MM.1S (cell line): ENCODE measurements at regions not wholly inside any gene's neighbourhood (a gene's known extent, or its start where the extent isn't known, plus 50 kb on each side); places are given as distances from the start of the nearest gene placed in this dataset.

ENCODE experiments used
- DNase-seq: peaks from one replicate; pipeline ENCODE4 v3.0.0-alpha.2; 2015
- H2AFZ ChIP-seq: fragments of 300-600 bp; sonication (generic); 2 replicates; pipeline ENCODE4 v1.6.0; 2016; ENCODE audit warnings: antibody characterized with exemption, low read length
- H3F3A ChIP-seq: fragments of 300-600 bp; sonication (generic); 2 replicates; pipeline ENCODE4 v1.6.1; 2016; ENCODE audit warnings: mild to moderate bottlenecking, antibody characterized with exemption, low read length, moderate library complexity, mixed read lengths; ENCODE audit not compliant: insufficient read depth
- H3K27ac ChIP-seq: fragments of 300-600 bp; sonication (generic); 2 replicates; pipeline ENCODE4 v1.5.1; 2016; ENCODE audit warnings: mild to moderate bottlenecking, low read length
- H3K27me3 ChIP-seq: fragments of 300-600 bp; sonication (generic); replicated peaks from 2 replicates; pipeline ENCODE4 v1.6.0; 2016; ENCODE audit warnings: low read length; ENCODE audit not compliant: insufficient read depth
- H3K36me3 ChIP-seq: fragments of 300-600 bp; sonication (generic); replicated peaks from 2 replicates; pipeline ENCODE4 v1.6.1; 2016; ENCODE audit warnings: mild to moderate bottlenecking, low read length, mixed read lengths; ENCODE audit not compliant: insufficient read depth
- H3K4me1 ChIP-seq: fragments of 300-600 bp; sonication (generic); 2 replicates; pipeline ENCODE4 v1.6.1; 2016; ENCODE audit warnings: low read length, mixed read lengths
- H3K4me2 ChIP-seq: fragments of 300-600 bp; sonication (generic); 2 replicates; pipeline ENCODE4 v1.6.0; 2016; ENCODE audit warnings: low read depth, low read length
- H3K4me3 ChIP-seq: fragments of 300-600 bp; sonication (generic); 2 replicates; pipeline ENCODE4 v1.5.1; 2016; ENCODE audit warnings: low read length, mixed read lengths
- H3K79me2 ChIP-seq: fragments of 300-600 bp; sonication (generic); 2 replicates; pipeline ENCODE4 v1.6.1; 2016; ENCODE audit warnings: mixed run types, low read length, mixed read lengths
- H3K9ac ChIP-seq: fragments of 300-600 bp; sonication (generic); 2 replicates; pipeline ENCODE4 v1.6.1; 2016; ENCODE audit warnings: low read length, mixed read lengths
- H3K9me2 ChIP-seq: fragments of 300-600 bp; sonication (generic); replicated peaks from 2 replicates; pipeline ENCODE4 v1.6.1; 2016; ENCODE audit warnings: mild to moderate bottlenecking, low read length, mixed read lengths; ENCODE audit not compliant: insufficient read depth
- H3K9me3 ChIP-seq: fragments of 300-600 bp; sonication (generic); replicated peaks from 2 replicates; pipeline ENCODE4 v1.6.1; 2016; ENCODE audit warnings: mild to moderate bottlenecking, low read length, mixed read lengths; ENCODE audit not compliant: insufficient read depth
- H4K20me1 ChIP-seq: fragments of 300-600 bp; sonication (generic); 2 replicates; pipeline ENCODE4 v1.6.1; 2016; ENCODE audit warnings: mild to moderate bottlenecking, low read length, moderate library complexity, mixed read lengths; ENCODE audit not compliant: insufficient read depth
- EZH2 ChIP-seq: fragments of 300-600 bp; sonication (generic); optimal IDR thresholded peaks from 2 replicates; pipeline ENCODE3; 2017; ENCODE audit warnings: low read depth, mild to moderate bottlenecking, antibody characterized with exemption, low read length, mixed read lengths
- EZH2phosphoT487 ChIP-seq: fragments of 300-600 bp; sonication (generic); IDR thresholded peaks from 2 replicates; pipeline ENCODE4 v1.6.1; 2018; ENCODE audit warnings: antibody characterized with exemption, low read length
- TF ChIP-seq, protein P1 (sequence below): fragments of 300-600 bp; sonication (generic); IDR thresholded peaks from 2 replicates; pipeline ENCODE4 v1.5.1; 2016; ENCODE audit warnings: antibody characterized with exemption, low read length, mixed read lengths

DNA sequence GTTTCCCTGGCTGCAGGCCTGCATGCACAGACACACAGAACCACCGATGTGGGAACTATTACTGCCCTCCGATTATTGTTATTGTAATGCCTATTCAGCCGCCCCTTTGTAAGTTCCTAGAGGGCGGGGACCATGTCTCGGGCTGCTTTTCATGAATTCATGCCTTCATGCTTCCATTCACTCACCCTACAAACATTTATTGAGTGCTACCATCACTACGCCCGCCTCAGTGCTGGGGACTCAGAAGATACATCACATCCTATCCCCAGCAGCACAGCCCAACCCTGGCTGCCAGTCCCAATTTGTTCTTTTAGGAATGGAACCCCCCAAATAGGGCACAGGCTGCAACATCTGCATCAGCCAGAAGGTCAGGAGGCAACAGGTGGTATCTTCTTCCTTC, 75.9 kb downstream of the FOXA2 start:
- H3K27me3 ChIP-seq, result no peaks in the 10 kb centered on the region
- no peaks in the 10 kb centered on the region for H3K9me2 ChIP-seq
- H3K79me2 ChIP-seq, result no peaks in the 10 kb centered on the region
- H3F3A ChIP-seq, result peaks cover 11% of the 10 kb centered on the region; the same call in 1 of the 2 replicates
- H3K4me2 ChIP-seq, result peak overlapping the region; percentile 52
- no peak overlapping the region for H3K9ac ChIP-seq
- no peaks in the 10 kb centered on the region for H4K20me1 ChIP-seq
- no peak overlapping the region for H2AFZ ChIP-seq
- peaks cover 12% of the 10 kb centered on the region for H3K4me1 ChIP-seq
- no peaks in the 10 kb centered on the region for H3K36me3 ChIP-seq
- no peak for TF ChIP-seq EZH2
- TF ChIP-seq EZH2phosphoT487, result no peak
- H3K4me3 ChIP-seq, result no peak overlapping the region
- DNase-seq, result no peak
- H3K9me3 ChIP-seq, result no peaks in the 10 kb centered on the region
- H3K27ac ChIP-seq, result peak overlapping the region; percentile 38; the same call in 1 of the 2 replicates

DNA sequence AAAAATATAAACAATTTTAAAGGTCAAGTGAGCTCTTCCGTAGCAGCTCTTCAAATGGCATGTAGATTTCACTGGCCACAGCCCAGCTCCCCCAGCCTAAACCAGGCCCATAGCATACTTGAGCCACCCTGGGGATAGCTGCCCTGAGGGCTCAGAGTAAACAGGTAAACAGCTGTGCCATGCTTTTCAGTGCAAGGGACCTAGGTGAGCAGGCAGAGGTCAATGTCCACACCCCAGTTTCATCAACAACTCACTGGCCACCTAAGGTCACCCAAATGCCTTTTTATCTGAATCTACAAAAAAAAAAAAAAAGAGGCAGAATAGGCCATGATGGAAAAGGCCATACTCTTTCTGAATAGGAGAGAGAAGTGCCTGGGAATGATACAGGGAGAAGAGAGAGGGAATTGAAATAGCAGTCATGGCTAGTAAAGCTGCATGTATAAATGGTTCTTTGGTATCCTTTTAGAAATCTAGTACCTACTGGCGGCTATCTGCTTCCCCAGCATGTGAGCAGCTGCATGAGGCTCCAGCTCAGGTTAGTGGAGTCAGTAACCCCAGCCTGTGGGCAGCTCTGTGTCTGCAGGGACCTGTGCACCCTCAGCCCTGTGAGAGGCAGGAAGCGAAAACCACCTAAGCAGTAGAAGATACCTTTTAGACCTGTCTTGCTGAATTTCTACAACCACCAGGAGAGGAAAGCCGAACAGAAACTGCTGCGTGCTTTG, 77.0 kb downstream of the FOXA2 start:
- peak overlapping the region; percentile 38; the same call in 1 of the 2 replicates for H3K27ac ChIP-seq
- H3F3A ChIP-seq, result peaks cover 11% of the 10 kb centered on the region; the same call in 1 of the 2 replicates
- H4K20me1 ChIP-seq, result no peaks in the 10 kb centered on the region
- no peaks in the 10 kb centered on the region for H3K9me2 ChIP-seq
- TF ChIP-seq EZH2phosphoT487, result no peak
- no peaks in the 10 kb centered on the region for H3K9me3 ChIP-seq
- no peak overlapping the region for H3K4me3 ChIP-seq
- H2AFZ ChIP-seq, result no peak overlapping the region
- H3K9ac ChIP-seq, result no peak overlapping the region
- peak overlapping the region; percentile 52 for H3K4me2 ChIP-seq
- no peaks in the 10 kb centered on the region for H3K36me3 ChIP-seq
- H3K4me1 ChIP-seq, result peaks cover 12% of the 10 kb centered on the region
- DNase-seq, result peak; percentile 92
- no peaks in the 10 kb centered on the region for H3K79me2 ChIP-seq
- no peaks in the 10 kb centered on the region for H3K27me3 ChIP-seq

DNA sequence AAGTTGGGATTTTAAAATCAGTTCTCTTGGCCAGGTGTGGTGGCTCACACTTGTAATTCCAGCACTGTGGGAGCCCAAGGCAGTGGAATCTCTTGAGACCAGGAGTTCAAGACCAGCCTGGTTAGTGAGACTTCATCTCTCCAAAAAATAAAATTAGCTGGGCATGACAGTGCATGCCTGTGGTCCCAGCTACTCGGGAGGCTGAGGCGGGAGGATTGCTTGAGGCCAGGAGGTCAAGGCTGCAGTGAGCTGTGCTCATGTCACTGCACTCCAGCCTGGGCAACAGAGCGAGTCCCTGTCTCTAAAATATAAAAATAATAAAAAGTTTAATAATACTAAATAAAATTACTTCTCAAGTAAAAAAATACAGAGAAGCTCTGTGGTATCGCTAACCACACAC, 77.5 kb downstream of the FOXA2 start:
- no peaks in the 10 kb centered on the region for H3K9me2 ChIP-seq
- DNase-seq, result no peak
- TF ChIP-seq EZH2 (no peak), EZH2phosphoT487 (no peak)
- TF ChIP-seq, protein P1, sequence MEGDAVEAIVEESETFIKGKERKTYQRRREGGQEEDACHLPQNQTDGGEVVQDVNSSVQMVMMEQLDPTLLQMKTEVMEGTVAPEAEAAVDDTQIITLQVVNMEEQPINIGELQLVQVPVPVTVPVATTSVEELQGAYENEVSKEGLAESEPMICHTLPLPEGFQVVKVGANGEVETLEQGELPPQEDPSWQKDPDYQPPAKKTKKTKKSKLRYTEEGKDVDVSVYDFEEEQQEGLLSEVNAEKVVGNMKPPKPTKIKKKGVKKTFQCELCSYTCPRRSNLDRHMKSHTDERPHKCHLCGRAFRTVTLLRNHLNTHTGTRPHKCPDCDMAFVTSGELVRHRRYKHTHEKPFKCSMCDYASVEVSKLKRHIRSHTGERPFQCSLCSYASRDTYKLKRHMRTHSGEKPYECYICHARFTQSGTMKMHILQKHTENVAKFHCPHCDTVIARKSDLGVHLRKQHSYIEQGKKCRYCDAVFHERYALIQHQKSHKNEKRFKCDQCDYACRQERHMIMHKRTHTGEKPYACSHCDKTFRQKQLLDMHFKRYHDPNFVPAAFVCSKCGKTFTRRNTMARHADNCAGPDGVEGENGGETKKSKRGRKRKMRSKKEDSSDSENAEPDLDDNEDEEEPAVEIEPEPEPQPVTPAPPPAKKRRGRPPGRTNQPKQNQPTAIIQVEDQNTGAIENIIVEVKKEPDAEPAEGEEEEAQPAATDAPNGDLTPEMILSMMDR, result no peak
- no peaks in the 10 kb centered on the region for H4K20me1 ChIP-seq
- no peak overlapping the region for H3K27ac ChIP-seq
- peaks cover 12% of the 10 kb centered on the region for H3K4me1 ChIP-seq
- no peaks in the 10 kb centered on the region for H3K27me3 ChIP-seq
- H3K4me2 ChIP-seq, result no peak overlapping the region
- no peak overlapping the region for H3K9ac ChIP-seq
- H3K79me2 ChIP-seq, result no peaks in the 10 kb centered on the region
- no peak overlapping the region for H3K4me3 ChIP-seq
- H2AFZ ChIP-seq, result no peak overlapping the region
- peaks cover 11% of the 10 kb centered on the region; the same call in 1 of the 2 replicates for H3F3A ChIP-seq
- no peaks in the 10 kb centered on the region for H3K36me3 ChIP-seq
- H3K9me3 ChIP-seq, result no peaks in the 10 kb centered on the region

DNA sequence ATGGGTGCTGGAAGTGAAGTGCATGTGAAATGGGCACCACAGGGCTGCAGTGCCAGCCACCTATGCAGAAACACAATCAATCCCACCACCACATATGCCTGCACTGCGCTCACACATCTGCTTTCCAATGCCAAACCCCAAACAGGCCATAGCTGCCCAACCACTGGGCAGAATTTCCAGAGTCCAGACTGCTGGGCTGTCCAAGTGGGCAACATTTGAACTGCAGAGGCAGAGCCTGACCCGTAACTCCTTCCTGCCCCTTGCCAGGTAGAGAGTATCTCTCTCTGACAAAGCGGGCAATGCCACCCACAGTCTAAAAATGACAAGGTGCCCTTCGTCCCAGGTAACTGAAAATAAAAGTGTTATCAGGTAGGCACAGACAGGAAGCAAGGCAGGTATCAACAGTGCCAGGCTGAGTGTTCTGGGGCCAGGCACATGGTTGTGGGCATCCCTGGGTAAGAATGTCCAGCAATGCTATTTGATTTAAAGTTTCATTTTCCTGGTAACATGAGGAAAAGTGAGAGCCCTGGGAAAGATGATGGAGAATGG, 79.5 kb downstream of the FOXA2 start:
- Histone ChIP-seq H3K9me3 (no peaks in the 10 kb centered on the region), H3K4me3 (no peak overlapping the region), H3K36me3 (no peaks in the 10 kb centered on the region), H2AFZ (no peak overlapping the region), H3K4me1 (peaks cover 12% of the 10 kb centered on the region), H3K79me2 (no peaks in the 10 kb centered on the region), H3K27me3 (no peaks in the 10 kb centered on the region), H4K20me1 (no peaks in the 10 kb centered on the region), H3K4me2 (no peak overlapping the region), H3K27ac (no peak overlapping the region), H3F3A (peaks cover 11% of the 10 kb centered on the region; the same call in 1 of the 2 replicates), H3K9me2 (no peaks in the 10 kb centered on the region), H3K9ac (no peak overlapping the region)
- no peak for DNase-seq
- TF ChIP-seq EZH2phosphoT487 (no peak), EZH2 (no peak)
- TF ChIP-seq, protein P1, result no peak
